HL-60 (cell line): ENCODE measurements at regions not wholly inside any gene's neighbourhood (a gene's known extent, or its start where the extent isn't known, plus 50 kb on each side); places are given as distances from the start of the nearest gene placed in this dataset.

Experiments
- GABPA ChIP-seq: IDR thresholded peaks from 2 replicates; pipeline ENCODE4 v1.6.1; 2012; ENCODE audit warnings: low read depth
- SPI1 ChIP-seq: IDR thresholded peaks from 2 replicates; pipeline ENCODE4 v1.6.1; 2012; ENCODE audit warnings: low read depth, mild to moderate bottlenecking, borderline replicate concordance
- TF ChIP-seq, protein P1 (sequence below): IDR thresholded peaks from one replicate; pipeline ENCODE4 v1.5.1; 2011; ENCODE audit warnings: low read length, control low read depth, inconsistent platforms; ENCODE audit not compliant: insufficient read depth

DNA sequence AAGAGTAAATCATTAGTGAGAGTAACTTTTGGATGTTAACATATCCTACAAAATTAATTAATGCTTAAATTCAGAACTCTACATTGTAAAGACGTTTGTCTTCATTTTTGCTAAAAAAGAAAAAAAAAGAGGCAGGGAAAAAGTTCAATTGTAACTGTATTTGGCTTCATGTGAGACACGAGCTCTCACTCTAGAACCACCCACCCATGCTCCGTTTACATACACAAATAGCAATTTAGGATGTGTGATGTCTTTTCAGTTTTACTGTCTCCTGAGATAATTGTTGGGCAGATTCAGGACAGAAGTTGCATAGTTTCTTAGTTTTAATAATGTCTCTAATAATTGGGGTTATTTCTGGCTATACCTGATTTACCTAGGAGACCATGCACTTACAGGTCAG is 248.6 kb downstream of the AASDHPPT start:
- TF ChIP-seq, protein P1, sequence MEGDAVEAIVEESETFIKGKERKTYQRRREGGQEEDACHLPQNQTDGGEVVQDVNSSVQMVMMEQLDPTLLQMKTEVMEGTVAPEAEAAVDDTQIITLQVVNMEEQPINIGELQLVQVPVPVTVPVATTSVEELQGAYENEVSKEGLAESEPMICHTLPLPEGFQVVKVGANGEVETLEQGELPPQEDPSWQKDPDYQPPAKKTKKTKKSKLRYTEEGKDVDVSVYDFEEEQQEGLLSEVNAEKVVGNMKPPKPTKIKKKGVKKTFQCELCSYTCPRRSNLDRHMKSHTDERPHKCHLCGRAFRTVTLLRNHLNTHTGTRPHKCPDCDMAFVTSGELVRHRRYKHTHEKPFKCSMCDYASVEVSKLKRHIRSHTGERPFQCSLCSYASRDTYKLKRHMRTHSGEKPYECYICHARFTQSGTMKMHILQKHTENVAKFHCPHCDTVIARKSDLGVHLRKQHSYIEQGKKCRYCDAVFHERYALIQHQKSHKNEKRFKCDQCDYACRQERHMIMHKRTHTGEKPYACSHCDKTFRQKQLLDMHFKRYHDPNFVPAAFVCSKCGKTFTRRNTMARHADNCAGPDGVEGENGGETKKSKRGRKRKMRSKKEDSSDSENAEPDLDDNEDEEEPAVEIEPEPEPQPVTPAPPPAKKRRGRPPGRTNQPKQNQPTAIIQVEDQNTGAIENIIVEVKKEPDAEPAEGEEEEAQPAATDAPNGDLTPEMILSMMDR, result no peak
- no peak for TF ChIP-seq GABPA
- no peak for TF ChIP-seq SPI1
